WTC11 (cell line): ENCODE measurements at regions not wholly inside any gene's neighbourhood (a gene's known extent, or its start where the extent isn't known, plus 50 kb on each side); places are given as distances from the start of the nearest gene placed in this dataset.

Experiments used
- ATAC-seq: fragments of 200-7000 bp; cut with Tn5 transposase; 2 replicates; pipeline ENCODE4 v1.10.0; 2021; ENCODE audit warnings: mild to moderate bottlenecking, moderate library complexity
- CTCF ChIA-PET: fragments of 300-600 bp; sonication (Branson Sonifier 250); formaldehyde crosslinking; loops from one replicate; lab custom pipeline; 2021; ENCODE audit warnings: antibody characterized with exemption; lab: Charles Lee
- POLR2A ChIA-PET: fragments of 350-600 bp; sonication (Branson Sonifier 250); formaldehyde crosslinking; loops from one replicate; lab custom pipeline; 2021; ENCODE audit warnings: antibody characterized with exemption; lab: Charles Lee
- DNase-seq: peaks from one replicate; pipeline ENCODE4 v3.0.0; 2021; ENCODE audit warnings: low spot score
- H3K27ac Mint-ChIP-seq: 2 replicates; pipeline ENCODE4 v1.8.0; 2021; ENCODE audit warnings: mixed read lengths
- H3K27me3 Mint-ChIP-seq: 2 replicates; pipeline ENCODE4 v1.8.0; 2021; ENCODE audit warnings: low read depth, mild to moderate bottlenecking, moderate library complexity, mixed read lengths
- H3K36me3 Mint-ChIP-seq: 2 replicates; pipeline ENCODE4 v1.8.0; 2021; ENCODE audit warnings: mixed read lengths
- H3K4me1 Mint-ChIP-seq: 2 replicates; pipeline ENCODE4 v1.8.0; 2022; ENCODE audit warnings: mixed read lengths
- H3K4me3 Mint-ChIP-seq: 2 replicates; pipeline ENCODE4 v1.8.0; 2021; ENCODE audit warnings: mild to moderate bottlenecking, moderate library complexity, mixed read lengths
- H3K9me3 Mint-ChIP-seq: 2 replicates; pipeline ENCODE4 v1.8.0; 2021; ENCODE audit warnings: mixed read lengths
- ATF6 ChIP-seq: sonication (generic); formaldehyde crosslinking; IDR thresholded peaks from 2 replicates; pipeline ENCODE4 v1.8.1; 2023; ENCODE audit warnings: mild to moderate bottlenecking, missing genetic modification reagents
- CREB1 ChIP-seq: sonication (generic); formaldehyde crosslinking; IDR thresholded peaks from 2 replicates; pipeline ENCODE4 v1.8.0; 2023; ENCODE audit warnings: mild to moderate bottlenecking, missing genetic modification reagents
- CTCF ChIP-seq: fragments of 200-600 bp; IDR thresholded peaks from 2 replicates; pipeline ENCODE4 v1.8.0; 2022; ENCODE audit warnings: antibody characterized with exemption
- ESRRA ChIP-seq: sonication (generic); formaldehyde crosslinking; IDR thresholded peaks from 2 replicates; pipeline ENCODE4 v1.8.1; 2022; ENCODE audit warnings: mild to moderate bottlenecking, missing genetic modification reagents, borderline replicate concordance
- GTF2I ChIP-seq: fragments of 250-450 bp; sonication (Bioruptor Pico); conservative IDR thresholded peaks from 2 replicates; pipeline ENCODE4 v1.4.0; 2021; ENCODE audit warnings: mild to moderate bottlenecking
- IRF1 ChIP-seq: sonication (generic); formaldehyde crosslinking; IDR thresholded peaks from 2 replicates; pipeline ENCODE4 v1.8.0; 2023; ENCODE audit warnings: missing genetic modification reagents
- MAX ChIP-seq: sonication (generic); formaldehyde crosslinking; IDR thresholded peaks from 2 replicates; pipeline ENCODE4 v1.8.0; 2022; ENCODE audit warnings: mild to moderate bottlenecking, missing genetic modification reagents
- MLX ChIP-seq: sonication (generic); formaldehyde crosslinking; IDR thresholded peaks from 2 replicates; pipeline ENCODE4 v1.8.1; 2023; ENCODE audit warnings: mild to moderate bottlenecking, missing genetic modification reagents, moderate library complexity
- NR1H2 ChIP-seq: sonication (generic); formaldehyde crosslinking; IDR thresholded peaks from 2 replicates; pipeline ENCODE4 v1.9.0; 2021; ENCODE audit warnings: mild to moderate bottlenecking, moderate library complexity, missing genetic modification reagents
- NR3C1 ChIP-seq: sonication (generic); formaldehyde crosslinking; conservative IDR thresholded peaks from 2 replicates; pipeline ENCODE4 v1.8.1; 2023; ENCODE audit warnings: low read depth, mild to moderate bottlenecking, missing genetic modification reagents
- PRRX2 ChIP-seq: fragments of 250-450 bp; sonication (Bioruptor Pico); IDR thresholded peaks from 2 replicates; pipeline ENCODE4 v1.8.0; 2021; ENCODE audit warnings: mild to moderate bottlenecking
- SMAD3 ChIP-seq: sonication (generic); formaldehyde crosslinking; IDR thresholded peaks from 2 replicates; pipeline ENCODE4 v1.8.0; 2022; ENCODE audit warnings: missing genetic modification reagents, mild to moderate bottlenecking, borderline replicate concordance
- TEAD1 ChIP-seq: sonication (generic); formaldehyde crosslinking; IDR thresholded peaks from 2 replicates; pipeline ENCODE4 v1.8.0; 2022; ENCODE audit warnings: mild to moderate bottlenecking, missing genetic modification reagents
- ZNF138 ChIP-seq: sonication (generic); formaldehyde crosslinking; conservative IDR thresholded peaks from 2 replicates; pipeline ENCODE4 v1.8.1; 2022; ENCODE audit warnings: mild to moderate bottlenecking, moderate library complexity, missing genetic modification reagents
- ZNF317 ChIP-seq: sonication (generic); formaldehyde crosslinking; IDR thresholded peaks from 2 replicates; pipeline ENCODE4 v1.8.1; 2023; ENCODE audit warnings: low read depth, mild to moderate bottlenecking, moderate library complexity, missing genetic modification reagents, borderline replicate concordance
- ZNF425 ChIP-seq: fragments of 250-450 bp; sonication (Bioruptor Pico); conservative IDR thresholded peaks from 2 replicates; pipeline ENCODE4 v1.9.0; 2021; ENCODE audit warnings: mild to moderate bottlenecking
- ZNF532 ChIP-seq: fragments of 250-450 bp; sonication (Bioruptor Pico); IDR thresholded peaks from 2 replicates; pipeline ENCODE4 v1.9.0; 2021; ENCODE audit warnings: mild to moderate bottlenecking, borderline replicate concordance

GRCh38 chr2:180180511-180180910 is 173.4 kb upstream of the CWC22 start (continued):
- TF ChIP-seq CTCF, result no peak

GRCh38 chr2:180177534-180177933 is 170.4 kb upstream of the CWC22 start:
- ChIA-PET CTCF (no interaction called here), POLR2A (no interaction called here)
- 0 out of 2 replicates have a peak, but pooled peaks cover 3% of the 10 kb centered on the region for H3K36me3 Mint-ChIP-seq
- ATAC-seq (no peak), DNase-seq (no peak)
- no peaks in the 10 kb centered on the region for H3K27me3 Mint-ChIP-seq
- peaks cover 4% of the 10 kb centered on the region for H3K9me3 Mint-ChIP-seq
- no peak overlapping the region for H3K4me3 Mint-ChIP-seq
- H3K27ac Mint-ChIP-seq, result no peak overlapping the region
- TF ChIP-seq ATF6 (CRISPR knock-in tag) (no peak), NR1H2 (no peak), MLX (CRISPR knock-in tag) (no peak), TEAD1 (no peak), ZNF425 (CRISPR knock-in tag) (no peak), CREB1 (CRISPR knock-in tag) (no peak), ZNF317 (CRISPR knock-in tag) (no peak), PRRX2 (CRISPR knock-in tag) (no peak), GTF2I (CRISPR knock-in tag) (no peak), ZNF532 (CRISPR knock-in tag) (no peak), ESRRA (CRISPR knock-in tag) (no peak), MAX (CRISPR knock-in tag) (no peak), IRF1 (CRISPR knock-in tag) (no peak), NR3C1 (CRISPR knock-in tag) (no peak), ZNF138 (CRISPR knock-in tag) (no peak), SMAD3 (CRISPR knock-in tag) (no peak)
- peaks cover 23% of the 10 kb centered on the region for H3K4me1 Mint-ChIP-seq
